ENCODE measurements at regions not wholly inside any gene's neighbourhood (a gene's known extent, or its start where the extent isn't known, plus 50 kb on each side); places are given as distances from the start of the nearest gene placed in this dataset.

- TF ChIP-seq SP1 (IDR thresholded peaks at IDR 0.05; ENCODE audit: low read depth, low read length) (no peak), RFX5 (IDR thresholded peaks at IDR 0.05; ENCODE audit: borderline replicate concordance, low read depth, low read length) (no peak)
Observed at GRCh38 chr6:66096679-66097078, 389.7 kb upstream of the EYS start.

All from H1 (cell line).